Left kidney (tissue), 1 donor: ENCODE measurements at regions not wholly inside any gene's neighbourhood (a gene's known extent, or its start where the extent isn't known, plus 50 kb on each side); places are given as distances from the start of the nearest gene placed in this dataset.

Source experiments
- DNase-seq: peaks from one replicate; pipeline ENCODE4 v3.0.0-alpha.2; 2013

DNA sequence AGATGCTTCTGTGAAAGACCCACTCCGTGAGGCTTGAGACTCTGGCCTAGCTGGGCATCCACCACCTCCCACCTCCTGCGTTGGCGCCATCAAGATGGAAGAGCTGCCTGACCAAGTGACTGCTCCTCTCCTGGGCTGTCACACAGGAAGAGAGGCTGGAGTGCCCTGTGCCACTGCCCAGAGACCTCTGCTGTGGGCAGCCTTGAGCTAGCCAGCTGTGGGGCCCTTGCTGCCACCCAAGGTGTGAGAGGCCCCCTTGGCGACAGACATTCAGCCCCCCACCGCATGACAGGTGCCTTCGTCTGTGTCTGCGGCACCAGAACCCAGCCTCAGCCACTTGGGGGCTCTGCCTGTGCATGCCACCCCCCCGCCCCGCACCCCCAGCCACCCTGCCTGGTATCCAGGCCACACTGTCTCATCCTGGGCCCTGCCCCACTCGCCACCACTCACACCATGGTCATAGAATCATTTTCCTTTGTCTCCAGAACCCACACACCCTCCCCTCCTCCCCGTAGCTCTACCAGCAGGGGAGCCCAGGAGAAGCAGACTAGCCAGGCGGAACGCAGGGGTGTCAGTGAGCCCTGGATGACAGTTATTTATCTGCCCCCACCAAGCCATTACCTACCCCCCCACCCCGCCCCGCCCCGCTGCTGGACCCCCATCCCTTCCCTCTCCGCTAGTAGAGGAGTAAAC lies 120.9 kb upstream of the LHX1 start:
- DNase-seq, result no peak

DNA sequence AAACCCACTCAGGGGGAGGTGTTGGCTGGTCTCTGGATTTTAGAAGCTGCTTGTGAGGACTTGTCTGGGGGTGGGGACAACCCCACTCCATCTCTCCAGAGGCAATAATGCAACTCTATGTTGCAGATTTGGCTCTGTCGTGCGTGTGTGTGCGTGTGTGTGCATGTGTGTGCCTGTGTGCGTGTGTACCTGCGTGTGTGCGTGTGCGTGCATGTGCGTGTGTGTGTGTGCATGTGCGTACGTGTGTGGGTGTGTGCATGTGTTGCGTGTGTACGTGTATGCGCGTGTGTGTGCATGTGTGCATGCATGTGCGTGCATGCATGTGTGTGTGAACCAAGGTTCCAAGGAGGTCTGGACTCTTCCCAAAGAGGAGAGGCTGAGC lies 120.4 kb upstream of the LHX1 start:
- DNase-seq, result no peak

DNA sequence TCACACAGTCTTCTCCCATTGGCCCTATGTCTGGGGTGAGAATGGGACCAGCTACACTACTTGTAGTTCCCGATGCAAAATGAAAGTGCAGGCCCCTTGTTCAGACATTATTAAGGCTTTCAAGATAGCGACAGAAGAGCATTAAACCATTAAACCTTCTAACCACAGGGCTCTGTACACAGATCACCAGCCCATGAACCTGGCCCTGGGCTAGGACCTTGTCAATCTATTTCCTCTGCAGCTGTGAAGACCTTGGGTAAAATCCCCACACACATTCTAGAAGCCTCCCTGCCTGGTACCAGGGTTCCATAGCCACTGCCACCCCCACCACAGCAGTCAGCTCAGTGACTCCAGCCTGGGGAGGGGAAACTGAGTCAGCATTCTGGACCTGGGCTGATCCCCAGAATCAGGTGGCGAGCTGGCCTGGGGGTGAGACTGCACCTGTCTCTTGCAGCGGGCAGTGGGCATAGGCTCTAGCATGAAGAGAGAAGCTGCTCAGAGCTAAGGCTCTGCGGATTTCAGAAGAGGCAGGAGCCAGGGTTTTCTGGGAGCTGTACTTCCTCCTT lies 119.7 kb upstream of the LHX1 start:
- no peak for DNase-seq

DNA sequence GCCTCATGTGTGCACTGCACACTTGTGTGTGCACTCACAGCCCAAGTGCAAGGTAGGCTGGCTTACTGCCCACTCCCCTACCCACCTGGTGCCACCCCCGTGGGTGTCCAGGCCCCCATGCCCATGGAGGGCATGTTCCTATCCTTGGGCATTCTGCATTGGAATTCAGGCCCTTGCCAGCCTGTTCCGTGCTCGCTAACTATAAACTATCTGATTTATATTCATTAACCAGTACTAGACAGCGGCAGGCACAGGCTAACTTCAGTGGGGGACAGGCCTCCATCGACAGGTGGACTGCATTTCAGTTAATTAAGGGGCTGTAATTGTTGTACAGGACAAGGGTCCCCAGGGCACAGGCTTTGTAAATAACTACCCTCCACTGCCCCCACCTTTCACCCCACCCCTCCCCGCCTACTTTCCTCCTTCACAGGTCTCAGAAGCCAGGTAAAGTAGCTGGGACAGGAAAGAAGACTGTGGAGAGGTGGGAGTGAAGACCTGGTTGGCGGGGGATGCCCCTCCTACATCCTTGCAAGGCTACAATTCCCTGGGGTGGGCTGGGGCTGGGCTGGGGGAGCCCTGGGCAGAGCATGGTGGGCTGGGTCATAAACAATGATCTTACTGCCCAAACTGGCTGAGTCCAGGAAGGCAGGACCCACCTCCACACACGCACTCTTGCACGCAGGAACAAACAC lies 119.0 kb upstream of the LHX1 start:
- DNase-seq, result no peak

DNA sequence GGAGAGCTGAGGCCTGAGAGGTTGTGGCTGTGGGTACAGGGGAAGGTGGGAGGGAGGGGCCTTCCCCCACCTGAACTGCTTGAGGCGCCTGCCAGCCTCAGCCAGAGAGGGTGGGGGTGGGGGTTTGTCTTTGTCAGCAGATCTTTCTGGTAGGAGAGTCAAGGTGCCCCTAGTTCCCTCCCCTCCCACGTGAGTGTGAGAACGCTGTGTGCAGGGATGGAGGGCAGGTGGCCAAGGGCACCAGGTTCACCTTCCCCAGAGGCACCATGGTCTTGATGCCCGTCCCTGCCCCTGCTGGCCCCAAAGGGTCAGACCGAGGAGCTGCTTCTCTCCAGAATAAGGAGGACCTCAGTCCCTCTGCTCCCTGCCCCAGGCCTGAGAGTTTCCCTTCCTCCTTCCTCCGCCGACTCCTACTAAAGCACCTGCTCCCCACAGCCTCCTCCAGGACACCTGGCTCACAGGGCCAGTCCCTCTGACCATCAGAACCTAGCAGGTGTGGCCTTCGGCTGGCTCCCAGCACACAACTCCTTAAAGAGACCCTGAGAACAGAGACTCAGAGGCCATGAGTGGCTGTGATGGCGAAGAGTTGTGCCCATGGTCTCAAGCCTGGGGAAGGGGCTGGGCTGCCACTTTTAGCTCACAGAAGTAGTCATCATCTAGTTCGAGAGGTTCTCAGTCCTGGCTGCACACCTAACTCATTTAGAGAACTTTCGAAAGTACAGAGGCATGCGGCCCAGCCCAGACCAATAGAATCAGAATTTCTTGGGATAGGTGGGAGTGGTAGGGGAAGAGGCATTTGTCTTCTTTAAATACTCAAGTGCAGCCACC lies 113.2 kb upstream of the LHX1 start:
- no peak for DNase-seq

DNA sequence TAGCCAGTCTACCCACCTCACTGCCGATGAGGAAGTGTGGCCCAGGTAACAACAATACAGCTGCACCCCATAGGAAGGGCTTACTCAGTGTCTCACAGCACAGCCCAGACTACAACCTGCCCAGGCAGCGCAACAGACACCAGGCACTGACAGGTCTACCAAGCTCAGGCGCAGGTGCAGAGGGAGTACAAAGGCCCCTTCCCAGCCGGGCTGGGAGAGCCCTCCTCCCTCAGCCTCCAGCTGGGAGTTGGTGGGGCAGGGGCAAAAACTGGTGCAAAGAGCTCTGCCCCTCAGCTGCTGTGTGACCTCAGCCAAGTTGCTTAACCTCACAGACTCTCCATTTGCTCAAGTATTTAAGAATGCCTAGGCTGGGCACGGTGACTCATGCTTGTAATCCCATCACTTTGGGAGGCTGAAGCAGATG lies 112.6 kb upstream of the LHX1 start:
- DNase-seq, result no peak

DNA sequence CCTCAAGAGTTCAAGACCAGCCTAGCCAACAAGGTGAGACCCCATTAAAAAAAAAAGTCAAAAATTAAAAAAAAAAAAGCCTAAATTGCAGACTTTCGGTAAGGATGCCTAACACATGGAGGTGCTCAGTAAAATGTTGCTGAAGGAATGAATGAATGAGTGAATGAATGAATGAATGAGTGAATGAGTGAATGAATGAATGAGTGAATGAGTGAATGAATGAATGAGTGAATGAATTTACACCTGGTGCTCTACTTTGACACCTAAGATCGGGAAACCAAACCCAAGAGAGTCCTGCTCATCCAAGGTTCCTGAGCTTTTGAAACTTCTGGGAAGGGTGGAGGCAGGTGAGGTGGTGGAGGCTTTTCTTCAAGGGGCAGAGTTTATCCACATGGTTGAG lies 112.2 kb upstream of the LHX1 start:
- DNase-seq, result no peak

DNA sequence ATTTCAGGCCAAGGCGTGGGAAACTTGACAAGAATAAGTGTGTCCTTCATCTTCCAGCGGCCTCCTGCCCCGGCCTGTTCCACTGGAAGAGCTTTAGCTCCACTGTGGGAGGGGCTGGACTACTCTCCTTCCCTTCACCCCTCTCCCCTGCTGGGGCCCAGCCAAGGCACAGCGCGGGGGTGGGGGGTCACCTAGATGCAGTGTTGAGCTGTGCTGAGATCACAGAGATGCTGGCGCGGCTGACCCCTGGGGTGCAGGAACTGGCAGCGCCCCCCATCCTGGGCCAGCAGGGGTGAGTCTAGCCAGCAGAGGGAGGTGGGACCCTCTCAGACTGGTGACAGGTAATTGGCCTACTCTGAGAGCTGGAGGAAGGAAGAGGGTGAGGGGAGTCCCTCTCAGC lies 111.8 kb upstream of the LHX1 start:
- DNase-seq, result no peak

DNA sequence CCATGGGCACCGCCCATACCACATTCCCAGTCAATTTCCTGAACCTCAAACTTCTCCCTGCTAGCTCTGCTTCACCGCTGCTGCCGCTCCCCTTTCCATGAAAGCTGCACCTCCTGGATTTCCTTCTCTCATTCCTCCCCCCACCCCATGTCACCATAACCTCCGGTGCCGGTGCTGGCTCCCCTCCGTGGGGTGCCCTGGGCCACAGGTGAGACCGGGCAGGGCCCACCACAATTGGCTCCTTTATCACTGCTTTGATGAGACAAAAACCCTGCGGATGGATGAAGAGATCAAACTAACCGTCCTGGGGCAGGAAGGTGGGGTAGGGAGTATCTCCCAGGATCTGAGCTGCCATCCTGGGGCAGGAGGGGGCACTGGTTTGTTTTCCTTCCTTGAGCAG lies 111.3 kb upstream of the LHX1 start:
- DNase-seq, result no peak

DNA sequence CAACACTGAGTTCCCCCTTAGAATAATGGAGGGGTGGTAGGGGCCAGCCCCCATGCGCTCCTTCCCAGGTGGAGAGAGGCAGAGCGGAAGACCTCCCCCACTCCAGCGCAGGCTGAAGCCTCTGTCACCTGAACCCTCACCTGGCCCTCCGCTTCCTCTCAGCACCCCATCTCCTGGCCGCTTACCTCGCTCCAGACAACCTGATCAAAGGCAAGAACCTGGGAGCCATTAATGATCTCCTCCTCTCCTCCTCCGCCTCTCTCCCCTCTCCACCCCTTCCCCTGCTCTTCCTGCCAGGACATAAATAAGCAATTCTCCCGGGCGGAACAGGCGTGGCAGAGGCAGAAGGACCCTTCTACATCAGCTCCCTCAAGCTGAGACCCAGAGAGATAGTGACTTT lies 110.2 kb upstream of the LHX1 start:
- DNase-seq, result no peak

DNA sequence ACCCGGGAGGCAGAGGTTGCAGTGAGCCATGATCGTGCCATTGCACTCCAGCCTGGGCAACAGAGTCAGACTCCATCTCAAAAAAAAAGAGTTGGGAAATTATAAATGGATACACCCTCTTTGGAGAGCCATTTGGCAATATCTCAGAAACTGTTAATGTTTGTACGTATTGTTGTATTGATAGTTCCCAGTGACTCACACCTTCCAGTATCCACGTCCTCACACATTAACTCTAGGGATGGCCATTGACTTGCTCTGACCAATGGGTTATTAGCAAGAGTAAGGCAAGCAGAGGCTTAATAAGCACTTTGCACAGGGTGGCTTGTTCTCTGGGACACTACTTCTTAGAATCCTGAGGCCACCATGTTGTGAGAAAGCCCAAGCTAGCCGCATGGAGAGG lies 107.6 kb upstream of the LHX1 start:
- DNase-seq, result no peak

DNA sequence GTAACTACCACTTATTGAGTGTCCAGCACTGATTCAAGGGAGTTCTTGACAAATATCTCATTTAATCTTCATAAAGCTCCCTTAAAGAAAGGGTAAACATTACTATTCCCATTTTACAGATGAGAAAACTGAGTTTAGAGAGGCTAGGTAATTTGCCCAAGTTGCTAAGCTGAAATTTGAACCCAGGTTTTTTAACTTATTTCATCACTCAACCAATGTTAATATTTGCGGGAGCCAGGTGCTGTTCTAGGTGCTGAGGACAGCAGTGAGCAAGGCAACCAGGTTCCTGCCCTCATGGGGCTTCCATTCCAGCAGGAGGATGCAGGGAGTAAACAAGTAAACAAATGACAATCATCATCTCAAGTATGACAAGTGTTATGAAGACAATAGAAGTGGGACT lies 104.0 kb upstream of the LHX1 start:
- no peak for DNase-seq

DNA sequence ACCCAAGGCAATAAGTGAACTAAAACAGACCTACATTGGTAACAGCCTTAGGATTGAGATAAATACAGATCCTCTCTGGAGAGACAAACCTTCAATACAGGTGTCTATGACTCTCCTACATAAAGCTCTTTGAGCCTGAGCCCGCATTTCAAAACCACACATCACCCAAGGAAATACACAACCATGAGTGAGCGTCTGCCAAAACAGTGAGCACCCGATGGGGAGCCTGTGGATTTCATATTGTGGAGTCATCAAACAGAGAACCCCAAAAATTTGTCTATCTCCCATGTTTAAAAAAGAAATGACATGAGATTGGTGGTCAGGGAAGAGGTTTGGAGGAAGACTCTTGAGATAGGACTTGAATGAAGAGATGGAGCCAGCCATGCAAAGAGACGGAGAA lies 102.2 kb upstream of the LHX1 start:
- DNase-seq, result no peak

DNA sequence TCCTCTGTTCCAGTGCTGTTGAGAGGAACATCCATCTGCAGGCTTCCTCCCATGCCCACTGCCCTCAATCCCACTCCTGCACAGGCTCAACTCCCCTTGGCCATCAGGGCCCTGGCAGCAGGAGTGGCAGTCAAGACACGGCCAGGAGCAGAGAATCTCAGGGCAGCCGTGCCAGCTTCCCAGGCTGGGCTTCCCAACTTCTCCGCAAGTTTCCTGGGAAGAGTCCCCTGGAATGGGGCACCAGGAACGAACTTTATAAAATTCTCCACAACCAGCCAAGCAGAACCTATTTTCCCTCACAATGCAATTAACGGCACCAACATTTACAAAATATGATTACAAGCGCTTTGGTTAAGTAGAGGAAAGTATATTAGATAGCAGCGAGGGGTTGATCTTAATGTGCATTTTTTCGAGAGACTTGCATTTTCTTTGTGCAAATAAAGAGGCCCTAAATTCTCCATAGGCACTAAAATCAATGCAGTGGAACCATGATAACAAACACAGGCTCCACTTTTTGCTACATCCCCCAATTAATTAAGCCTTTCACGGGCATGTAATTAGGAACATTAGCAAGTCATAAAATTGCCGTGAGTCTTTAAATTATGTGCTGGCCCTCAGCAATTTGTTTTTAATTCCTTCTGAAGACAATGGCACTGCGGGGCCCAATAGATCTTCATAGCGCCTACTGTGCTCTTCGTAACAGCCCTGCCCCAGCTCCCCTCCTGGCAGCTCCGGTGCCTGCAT lies 99.9 kb upstream of the LHX1 start:
- no peak for DNase-seq

DNA sequence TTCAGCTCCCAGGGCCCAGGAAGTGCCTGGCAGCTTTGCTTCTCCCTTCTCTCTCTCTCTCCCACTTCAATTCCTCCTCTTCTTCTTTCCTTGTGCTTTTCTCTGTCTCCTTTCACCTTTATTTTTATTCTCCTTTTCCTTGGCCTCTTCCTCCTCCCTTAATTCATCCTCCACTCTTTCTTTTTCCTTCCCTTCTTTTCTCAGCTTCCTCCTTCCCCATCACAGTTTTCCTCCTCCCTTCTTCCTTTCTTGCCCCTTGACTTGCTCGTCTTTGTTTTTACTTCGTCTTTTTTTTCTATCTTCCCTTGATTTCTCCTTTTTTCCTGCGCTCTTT lies 99.4 kb upstream of the LHX1 start:
- DNase-seq, result no peak

DNA sequence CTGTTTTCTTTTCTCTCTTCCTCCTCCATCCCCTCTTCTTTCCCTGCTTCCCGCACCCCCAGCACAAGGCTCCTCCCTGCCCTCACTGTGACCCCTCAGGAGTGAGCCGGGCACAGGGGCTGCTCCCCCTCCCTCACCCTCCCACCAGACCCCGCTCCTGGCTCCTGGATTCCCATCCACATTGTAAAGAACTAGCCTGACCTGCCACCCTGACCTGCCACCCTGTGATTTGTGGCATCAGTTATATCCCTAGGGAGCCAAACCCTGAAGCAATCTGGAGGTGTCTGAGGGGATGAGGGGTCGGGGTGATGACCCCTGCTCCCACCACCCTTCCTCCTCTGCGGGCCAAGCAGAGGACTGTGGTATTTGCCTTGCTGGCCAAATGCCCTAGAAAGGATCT lies 98.0 kb upstream of the LHX1 start:
- no peak for DNase-seq

DNA sequence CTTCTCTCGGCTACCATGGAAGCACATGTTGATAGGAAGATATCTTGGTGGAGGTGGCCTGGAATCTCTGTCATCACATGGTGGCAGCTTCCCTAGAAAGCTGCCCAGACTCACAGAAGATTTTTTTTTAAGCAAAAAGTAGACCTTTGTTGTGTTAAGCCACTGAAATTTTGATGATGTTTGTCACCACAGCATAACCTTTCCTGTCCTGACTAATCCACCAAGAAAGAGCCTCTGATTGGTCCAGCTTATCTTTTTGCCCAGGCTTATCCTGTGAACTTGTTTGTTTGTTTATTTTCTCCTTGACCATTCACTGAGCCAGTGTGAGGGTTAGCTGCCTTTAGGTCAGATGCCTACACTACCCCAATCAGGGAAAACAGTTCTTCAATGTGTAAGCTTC lies 96.5 kb upstream of the LHX1 start:
- no peak for DNase-seq

DNA sequence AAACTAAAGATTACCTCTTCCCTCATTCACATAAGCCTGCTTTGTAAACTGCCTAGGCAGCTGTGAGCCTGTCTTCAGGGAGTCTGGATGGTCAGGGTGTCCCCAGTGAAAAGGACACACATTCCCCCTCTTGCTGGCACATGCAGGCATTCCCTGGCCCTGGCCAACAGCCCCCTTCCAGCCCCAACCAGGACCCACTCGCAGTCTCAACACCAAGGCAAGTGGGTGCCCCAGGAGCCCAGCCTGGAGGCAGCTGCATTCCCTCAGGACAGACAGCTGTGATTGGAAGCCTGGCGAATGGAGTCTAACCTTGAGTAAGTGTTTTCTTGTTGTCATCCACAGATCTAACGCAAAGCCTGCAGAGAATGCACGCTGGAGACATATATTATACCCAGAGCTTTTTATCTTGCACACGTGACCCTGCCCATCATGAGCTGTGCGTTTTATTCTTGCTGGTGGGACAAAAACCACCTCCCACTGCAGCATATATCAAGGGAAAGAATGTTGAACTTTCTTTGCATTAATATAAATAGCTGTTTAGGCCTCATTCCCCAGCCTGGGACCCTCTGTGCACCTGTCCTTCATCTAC lies 95.0 kb upstream of the LHX1 start:
- DNase-seq, result no peak

DNA sequence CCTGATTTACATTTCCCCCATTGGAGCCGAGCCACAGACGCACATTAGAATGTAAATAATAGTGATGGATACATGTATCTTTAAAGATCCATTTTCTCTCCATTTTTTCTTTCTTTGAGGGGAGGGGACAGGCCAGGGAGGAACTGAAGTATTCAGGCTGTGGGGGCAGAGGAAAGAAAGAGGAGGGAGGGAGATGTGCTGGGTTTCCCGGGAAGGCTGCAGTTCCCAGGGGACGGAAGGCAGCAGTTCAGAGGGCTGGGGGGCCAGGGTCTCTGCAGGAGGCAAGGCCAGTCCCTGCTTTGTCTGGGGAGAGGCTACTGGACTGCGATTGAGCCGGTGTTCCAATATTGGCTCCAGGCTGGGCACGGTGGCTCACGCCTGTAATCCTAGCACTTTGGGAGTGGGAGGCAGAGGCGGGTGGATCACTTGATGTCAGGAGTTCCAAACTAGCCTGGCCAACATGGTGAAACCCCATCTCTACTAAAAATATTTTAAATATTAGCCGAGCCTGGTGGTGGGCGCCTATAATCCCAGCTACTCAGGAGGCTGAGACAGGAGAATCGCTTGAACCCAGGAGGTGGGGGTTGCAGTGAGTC lies 94.2 kb upstream of the LHX1 start:
- DNase-seq, result no peak

DNA sequence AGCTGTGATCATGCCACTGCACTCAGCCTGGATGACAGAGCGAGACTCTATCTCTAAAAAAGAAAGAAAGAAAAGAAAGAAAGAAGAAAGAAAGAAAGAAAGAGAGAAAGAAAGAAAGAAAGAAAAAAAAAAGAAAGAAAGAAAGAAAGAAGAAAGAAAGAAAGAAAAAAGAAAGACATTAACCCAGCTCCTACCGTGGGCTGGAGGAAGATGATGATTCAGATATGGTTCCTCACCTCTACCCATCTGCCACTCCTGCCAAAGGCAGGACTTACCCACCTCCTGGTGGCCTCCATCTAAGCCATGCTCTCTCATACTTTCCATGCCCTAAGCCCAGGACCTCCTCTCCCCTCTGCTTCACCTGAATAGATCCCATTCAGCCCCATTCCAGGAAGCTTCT lies 93.3 kb upstream of the LHX1 start:
- no peak for DNase-seq

DNA sequence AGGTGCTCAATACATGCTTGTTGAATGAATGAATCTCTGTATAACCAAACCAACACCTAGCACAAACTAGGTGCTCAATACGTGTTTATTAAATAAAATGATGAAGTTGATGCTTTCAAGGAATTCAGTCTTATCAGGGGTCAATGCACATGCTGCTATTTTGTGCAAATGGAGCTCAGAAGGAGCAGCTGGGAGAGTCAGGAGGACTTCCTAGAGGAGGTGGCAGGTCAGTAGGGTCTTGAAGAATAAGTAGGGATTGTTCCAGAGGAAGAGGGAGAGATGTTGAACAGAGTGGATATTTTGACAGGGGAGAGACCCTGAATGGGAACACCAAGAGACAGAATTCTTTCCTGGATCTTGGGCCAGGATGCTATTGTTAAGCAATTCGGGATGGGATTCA lies 92.7 kb upstream of the LHX1 start:
- no peak for DNase-seq

DNA sequence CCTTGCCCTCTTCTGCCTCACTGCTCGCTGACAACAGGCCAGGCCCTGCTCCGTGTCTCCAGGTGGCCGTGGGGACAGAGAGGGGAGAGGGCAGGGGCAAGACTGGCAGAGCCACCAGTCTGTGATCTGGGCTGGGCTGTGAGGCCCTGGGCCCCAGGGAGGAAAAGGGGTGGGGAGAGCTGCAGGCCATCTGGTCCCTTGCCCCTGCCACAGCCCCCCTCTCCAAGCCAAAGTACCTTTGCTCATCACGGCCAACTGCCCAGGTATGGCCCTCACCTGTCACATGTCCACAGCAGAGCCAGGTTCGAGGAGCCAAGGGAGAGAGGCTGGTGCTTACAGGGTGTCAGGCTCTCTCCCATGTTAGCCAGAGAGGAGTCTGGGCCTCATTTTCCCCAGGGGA lies 91.4 kb upstream of the LHX1 start:
- no peak for DNase-seq
